Fibroblast of mammary gland (primary cell): ENCODE measurements at regions not wholly inside any gene's neighbourhood (a gene's known extent, or its start where the extent isn't known, plus 50 kb on each side); places are given as distances from the start of the nearest gene placed in this dataset.

Experiments
- DNase-seq: peaks from one replicate; pipeline ENCODE4 v3.0.0-alpha.2; 2010; ENCODE audit warnings: low read depth
- H3K4me3 ChIP-seq: 2 replicates; pipeline ENCODE4 v1.5.1; 2011; ENCODE audit warnings: low read depth, mild to moderate bottlenecking, low read length, moderate library complexity; ENCODE audit not compliant: control insufficient read depth
- TF ChIP-seq, protein P1 (sequence below): conservative IDR thresholded peaks from 2 replicates; pipeline ENCODE4 v1.5.1; 2011; ENCODE audit warnings: low read depth, low read length, inconsistent platforms; ENCODE audit not compliant: control insufficient read depth, insufficient read depth

- TF ChIP-seq, protein P1, sequence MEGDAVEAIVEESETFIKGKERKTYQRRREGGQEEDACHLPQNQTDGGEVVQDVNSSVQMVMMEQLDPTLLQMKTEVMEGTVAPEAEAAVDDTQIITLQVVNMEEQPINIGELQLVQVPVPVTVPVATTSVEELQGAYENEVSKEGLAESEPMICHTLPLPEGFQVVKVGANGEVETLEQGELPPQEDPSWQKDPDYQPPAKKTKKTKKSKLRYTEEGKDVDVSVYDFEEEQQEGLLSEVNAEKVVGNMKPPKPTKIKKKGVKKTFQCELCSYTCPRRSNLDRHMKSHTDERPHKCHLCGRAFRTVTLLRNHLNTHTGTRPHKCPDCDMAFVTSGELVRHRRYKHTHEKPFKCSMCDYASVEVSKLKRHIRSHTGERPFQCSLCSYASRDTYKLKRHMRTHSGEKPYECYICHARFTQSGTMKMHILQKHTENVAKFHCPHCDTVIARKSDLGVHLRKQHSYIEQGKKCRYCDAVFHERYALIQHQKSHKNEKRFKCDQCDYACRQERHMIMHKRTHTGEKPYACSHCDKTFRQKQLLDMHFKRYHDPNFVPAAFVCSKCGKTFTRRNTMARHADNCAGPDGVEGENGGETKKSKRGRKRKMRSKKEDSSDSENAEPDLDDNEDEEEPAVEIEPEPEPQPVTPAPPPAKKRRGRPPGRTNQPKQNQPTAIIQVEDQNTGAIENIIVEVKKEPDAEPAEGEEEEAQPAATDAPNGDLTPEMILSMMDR, result no peak
- no peak for DNase-seq
- H3K4me3 ChIP-seq, result no peak overlapping the region
These were observed 747.9 kb upstream of the COBL start for GRCh38 chr7:52064493-52064892.

- TF ChIP-seq, protein P1, result no peak
- no peak for DNase-seq
- no peak overlapping the region for H3K4me3 ChIP-seq
These were observed 745.1 kb upstream of the COBL start for GRCh38 chr7:52061666-52062065.

- TF ChIP-seq, protein P1, result no peak
- DNase-seq, result no peak
- H3K4me3 ChIP-seq, result no peak overlapping the region
These were observed 736.9 kb upstream of the COBL start for GRCh38 chr7:52053525-52053924.

DNA sequence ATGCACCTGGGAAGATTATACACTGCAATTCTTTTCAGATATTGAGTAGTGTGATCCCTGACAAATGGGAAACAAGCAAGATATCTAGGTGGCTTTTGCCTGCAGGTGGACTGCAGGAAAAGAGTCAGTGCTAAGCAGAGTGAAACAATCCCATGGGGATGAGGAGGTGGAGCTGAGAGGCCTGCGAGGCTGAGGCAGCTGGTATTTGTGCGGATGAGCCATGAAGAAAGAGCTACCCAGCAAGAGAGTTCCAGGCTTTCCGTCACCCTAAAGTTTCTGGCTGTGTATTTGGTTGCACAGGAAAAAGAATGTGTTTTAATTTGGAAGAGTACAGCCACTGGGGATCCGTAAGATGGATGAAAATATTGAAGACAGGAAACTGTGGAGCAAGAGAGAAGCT lies 714.1 kb upstream of the COBL start:
- TF ChIP-seq, protein P1, result no peak
- no peak overlapping the region for H3K4me3 ChIP-seq
- DNase-seq, result no peak

DNA sequence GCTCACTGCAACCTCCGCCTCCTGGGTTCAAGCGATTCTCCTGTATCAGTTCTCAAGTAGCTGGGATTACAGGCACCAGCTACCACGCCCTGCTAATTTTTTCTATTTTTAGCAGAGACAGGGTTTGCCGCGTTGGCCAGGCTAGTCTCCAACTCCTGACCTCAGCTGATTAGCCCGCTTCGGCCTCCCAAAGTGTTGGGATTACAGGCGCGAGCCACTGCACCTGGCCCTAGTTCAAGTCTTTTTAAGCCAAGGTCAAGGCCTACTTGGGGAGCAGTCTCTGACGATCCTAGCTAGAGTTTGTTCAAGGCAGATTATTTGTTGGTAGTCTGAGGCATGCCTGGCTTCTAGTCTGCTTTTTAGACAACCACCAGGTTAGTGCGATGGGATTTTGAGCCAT lies 709.5 kb upstream of the COBL start:
- TF ChIP-seq, protein P1, result no peak
- DNase-seq, result no peak
- H3K4me3 ChIP-seq, result no peak overlapping the region

GRCh38 chr7:52021343-52021742 lies 704.7 kb upstream of the COBL start:
- no peak for DNase-seq
- TF ChIP-seq, protein P1, result no peak
- H3K4me3 ChIP-seq, result no peak overlapping the region

GRCh38 chr7:52018680-52019054 lies 702.1 kb upstream of the COBL start:
- H3K4me3 ChIP-seq, result no peak overlapping the region
- TF ChIP-seq, protein P1, result no peak
- DNase-seq, result no peak
